ENCODE measurements at regions not wholly inside any gene's neighbourhood (a gene's known extent, or its start where the extent isn't known, plus 50 kb on each side); places are given as distances from the start of the nearest gene placed in this dataset.
A peak's percentile ranks its signal among the peaks of the same experiment; 100 is the strongest.

GRCh38 chr3:87508921-87509320, 232.5 kb upstream of the POU1F1 start:
- no peak for TF ChIP-seq CTCF (IDR thresholded peaks at IDR 0.05; ENCODE audit: unreplicated experiment)
- Mint-ChIP-seq H3K9me3 (ENCODE audit: low read depth, unreplicated experiment) (no peaks in the 10 kb centered on the region), H3K4me1 (ENCODE audit: low read depth, unreplicated experiment) (no peaks in the 10 kb centered on the region), H3K27ac (ENCODE audit: unreplicated experiment) (no peak overlapping the region), H3K36me3 (ENCODE audit: insufficient read depth, unreplicated experiment) (no peaks in the 10 kb centered on the region), H3K4me3 (ENCODE audit: low read depth, unreplicated experiment) (no peak overlapping the region), H3K27me3 (ENCODE audit: unreplicated experiment) (no peaks in the 10 kb centered on the region)
- CTCF ChIA-PET: no interaction called here
- BruUV-seq (replicated peaks): no TSS peak
- DNase-seq: no peak
- intact Hi-C loops (cut with micrococcal nuclease; ENCODE audit: unreplicated experiment): no loop called here

- Mint-ChIP-seq H3K4me1 (ENCODE audit: low read depth, unreplicated experiment) (no peaks in the 10 kb centered on the region), H3K9me3 (ENCODE audit: low read depth, unreplicated experiment) (no peaks in the 10 kb centered on the region), H3K36me3 (ENCODE audit: insufficient read depth, unreplicated experiment) (no peaks in the 10 kb centered on the region), H3K4me3 (ENCODE audit: low read depth, unreplicated experiment) (no peak overlapping the region), H3K27ac (ENCODE audit: unreplicated experiment) (no peak overlapping the region), H3K27me3 (ENCODE audit: unreplicated experiment) (no peaks in the 10 kb centered on the region)
- BruUV-seq (replicated peaks): no TSS peak
- intact Hi-C loops (cut with micrococcal nuclease; ENCODE audit: unreplicated experiment): no loop called here
- DNase-seq: no peak
- no peak for TF ChIP-seq CTCF (IDR thresholded peaks at IDR 0.05; ENCODE audit: unreplicated experiment)
- CTCF ChIA-PET: no interaction called here
Measured at GRCh38 chr3:87507753-87508152, 231.4 kb upstream of the POU1F1 start.

- H3K27me3 Mint-ChIP-seq (ENCODE audit: unreplicated experiment): no peaks in the 10 kb centered on the region
- no peaks in the 10 kb centered on the region for H3K9me3 Mint-ChIP-seq (ENCODE audit: low read depth, unreplicated experiment)
- peak; percentile 63 for DNase-seq
- no peaks in the 10 kb centered on the region for H3K4me1 Mint-ChIP-seq (ENCODE audit: low read depth, unreplicated experiment)
- BruUV-seq (replicated peaks): no TSS peak
- CTCF ChIA-PET: interaction anchor here (0.7 to 2.3 kb wide), 4 partner anchors 153 to 501 kb away, joined by 4 to 21 read pairs (median 4); no protein-coding TSS in a partner anchor
- intact Hi-C loops (cut with micrococcal nuclease; ENCODE audit: unreplicated experiment): loop anchor here (1.0 to 5.0 kb wide), 5 partner anchors 154 to 727 kb away; no protein-coding TSS in a partner anchor
- H3K36me3 Mint-ChIP-seq (ENCODE audit: insufficient read depth, unreplicated experiment): no peaks in the 10 kb centered on the region
- H3K4me3 Mint-ChIP-seq (ENCODE audit: low read depth, unreplicated experiment): no peak overlapping the region
- peak; percentile 51 for TF ChIP-seq CTCF (IDR thresholded peaks at IDR 0.05; ENCODE audit: unreplicated experiment)
- H3K27ac Mint-ChIP-seq (ENCODE audit: unreplicated experiment): no peak overlapping the region
Measured at GRCh38 chr3:87503900-87504498, 227.6 kb upstream of the POU1F1 start.

- no peaks in the 10 kb centered on the region for H3K36me3 Mint-ChIP-seq (ENCODE audit: insufficient read depth, unreplicated experiment)
- no peaks in the 10 kb centered on the region for H3K27me3 Mint-ChIP-seq (ENCODE audit: unreplicated experiment)
- no TSS peak for BruUV-seq (replicated peaks)
Measured at GRCh38 chr3:87501076-87501475, 224.7 kb upstream of the POU1F1 start.

More at GRCh38 chr3:87501076-87501475, 224.7 kb upstream of the POU1F1 start:
- Mint-ChIP-seq H3K27ac (ENCODE audit: unreplicated experiment) (no peak overlapping the region), H3K4me3 (ENCODE audit: low read depth, unreplicated experiment) (no peak overlapping the region), H3K4me1 (ENCODE audit: low read depth, unreplicated experiment) (no peaks in the 10 kb centered on the region), H3K9me3 (ENCODE audit: low read depth, unreplicated experiment) (no peaks in the 10 kb centered on the region)
- CTCF ChIA-PET: interaction anchor here (1.0 kb wide), 1 partner anchor 150 kb away, joined by 7 read pairs; no protein-coding TSS in a partner anchor
- intact Hi-C loops (cut with micrococcal nuclease; ENCODE audit: unreplicated experiment): loop anchor here (5.0 kb wide), 1 partner anchor 724 kb away; no protein-coding TSS in a partner anchor
- DNase-seq: no peak
- TF ChIP-seq CTCF (IDR thresholded peaks at IDR 0.05; ENCODE audit: unreplicated experiment): no peak

Measured in Calu3 (cell line).